HG03442 (cell line): ENCODE measurements at regions not wholly inside any gene's neighbourhood (a gene's known extent, or its start where the extent isn't known, plus 50 kb on each side); places are given as distances from the start of the nearest gene placed in this dataset.
"Not testable (repeated sequence)": the region's sequence is repeated elsewhere in the genome, so short reads cannot be mapped to it uniquely, and the experiment has no call there.

Experiments used
- ATAC-seq: cut with Tn5 transposase; IDR thresholded peaks from one replicate; pipeline ENCODE4 v1.9.1; 2021; ENCODE audit warnings: mild to moderate bottlenecking, moderate library complexity; ENCODE audit not compliant: unreplicated experiment

DNA sequence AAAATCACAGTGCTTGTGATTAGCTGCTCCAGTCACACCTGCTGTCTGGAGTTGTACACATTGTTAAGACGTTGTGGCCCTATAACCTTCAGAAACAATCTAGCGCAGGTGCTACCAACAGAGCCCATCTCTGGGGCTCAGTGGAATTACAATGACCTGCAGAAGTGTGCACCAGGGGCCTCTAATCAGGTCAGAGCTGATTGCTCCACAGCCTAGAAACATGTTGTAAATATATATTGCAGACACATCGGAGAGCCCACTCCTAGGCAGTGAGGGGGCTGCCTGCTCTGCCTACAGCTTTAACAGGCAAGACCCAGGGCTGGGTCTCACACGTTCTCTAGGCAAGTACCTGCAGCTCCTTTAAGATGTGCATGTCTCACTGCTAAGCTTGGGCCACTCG is 302.0 kb downstream of the SIPA1L2 start:
- ATAC-seq: no peak

DNA sequence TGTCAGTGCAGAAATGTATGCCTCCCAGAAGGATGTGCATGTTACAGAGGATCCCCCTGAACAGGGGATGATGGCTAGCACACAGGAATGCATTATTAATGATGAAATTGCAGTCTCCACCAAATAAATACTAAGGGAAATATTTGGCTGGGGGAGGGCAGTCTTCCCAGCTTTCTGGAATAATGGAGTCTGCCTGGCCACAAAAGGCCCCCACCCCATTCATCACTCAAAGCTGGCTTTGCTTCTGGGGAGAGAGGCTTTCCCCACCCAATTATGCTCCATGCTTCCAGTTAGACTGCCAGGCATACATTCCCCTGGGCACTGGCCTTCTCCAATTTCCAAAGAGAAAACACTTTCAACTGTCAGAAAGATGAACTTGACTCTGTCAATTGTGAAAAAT is 302.7 kb downstream of the SIPA1L2 start:
- ATAC-seq: no peak

DNA sequence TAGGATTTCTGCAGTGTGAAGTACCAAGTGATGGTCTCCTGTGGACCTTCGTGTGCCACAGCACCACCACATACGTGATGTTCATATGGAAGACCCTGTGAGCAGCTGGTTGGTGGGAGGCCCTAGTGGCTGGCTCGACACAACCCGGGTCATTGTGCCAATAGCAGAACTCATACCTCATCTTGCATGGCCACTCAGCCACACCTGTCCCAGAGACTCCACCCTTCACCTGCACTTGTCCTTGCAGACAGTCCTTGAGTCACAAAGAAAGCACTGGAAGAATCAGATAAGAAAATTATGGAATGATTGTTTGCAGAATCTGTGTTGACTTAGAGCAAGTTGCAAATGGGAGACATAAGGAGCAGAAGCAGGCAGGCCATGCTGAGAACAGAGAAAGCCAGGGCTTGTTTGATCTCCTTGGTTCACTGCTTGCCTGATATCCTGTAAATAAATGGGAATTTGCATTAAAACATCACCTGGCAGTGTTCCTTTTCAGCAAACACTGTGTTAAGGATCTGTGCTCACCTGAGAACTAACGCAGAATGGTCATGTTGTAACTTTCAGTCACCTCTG is 307.7 kb downstream of the SIPA1L2 start:
- ATAC-seq: no peak

DNA sequence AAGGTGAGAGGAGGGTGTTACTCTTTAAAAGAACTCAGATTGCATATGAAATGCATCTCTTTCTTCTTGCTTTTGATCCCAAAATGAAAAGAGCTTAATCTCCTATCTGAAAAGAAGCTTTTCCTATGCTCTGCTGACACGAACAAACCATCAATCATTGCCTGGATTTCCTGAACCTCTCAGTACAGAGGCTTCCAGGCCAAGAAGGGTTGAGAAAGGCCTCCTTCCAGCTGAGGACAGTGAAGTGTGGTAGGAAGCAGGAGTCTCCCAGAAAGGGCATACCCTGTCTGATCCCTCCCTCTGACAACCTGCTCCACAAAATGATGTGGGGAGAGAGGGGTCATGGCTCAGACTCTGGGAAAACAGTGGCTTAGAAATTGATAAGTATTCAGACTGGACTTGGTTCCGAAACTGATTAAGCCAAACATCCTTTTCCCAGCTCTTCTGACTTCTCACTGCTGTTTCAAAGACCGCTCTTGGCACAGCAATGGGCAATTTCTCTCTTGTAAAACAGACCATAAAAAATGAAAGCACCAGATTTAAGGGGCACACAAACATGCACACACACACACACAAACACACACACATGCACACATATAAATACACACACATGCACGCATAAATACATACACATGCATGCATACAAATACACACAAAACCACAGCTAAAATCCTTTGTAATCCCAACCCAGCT is 310.3 kb downstream of the SIPA1L2 start:
- ATAC-seq: no peak

DNA sequence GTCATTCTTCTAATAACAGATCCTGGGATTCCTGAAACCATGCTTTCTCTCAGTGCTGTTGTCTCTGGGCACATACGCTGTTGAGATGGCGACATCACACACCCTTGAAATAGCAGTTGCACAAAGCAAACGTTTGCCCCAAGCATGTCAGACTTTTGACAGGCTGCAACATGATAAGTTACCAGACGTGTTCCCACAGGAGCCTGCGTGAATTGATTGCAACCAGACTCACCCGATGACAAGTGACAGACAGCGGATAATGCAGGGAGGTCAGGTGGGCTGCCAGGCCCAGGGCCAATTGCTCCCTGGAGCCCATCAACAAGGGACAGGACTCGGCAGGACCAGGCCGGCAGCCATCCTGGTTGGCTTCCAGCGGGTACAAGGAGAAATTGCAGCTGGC is 310.9 kb downstream of the SIPA1L2 start:
- no peak for ATAC-seq

DNA sequence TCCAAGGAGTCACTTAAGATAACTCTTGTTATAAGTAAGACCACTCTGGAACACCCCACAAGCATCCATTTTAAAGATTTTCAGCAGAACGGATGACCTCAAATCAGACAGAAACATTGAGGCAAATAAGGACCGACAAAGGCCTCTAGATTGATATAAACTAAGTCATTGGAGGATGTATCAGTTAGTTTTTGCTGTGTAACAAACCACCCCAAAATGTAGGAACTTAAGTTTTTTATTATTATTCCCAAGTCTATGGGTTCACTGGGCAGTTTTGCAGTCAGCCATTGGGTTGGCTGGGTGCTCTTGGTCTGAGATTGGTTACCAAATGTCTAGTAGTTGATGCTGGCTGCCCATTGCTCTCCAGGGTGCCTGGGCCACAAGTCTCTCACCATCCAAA is 311.8 kb downstream of the SIPA1L2 start:
- ATAC-seq: no peak

DNA sequence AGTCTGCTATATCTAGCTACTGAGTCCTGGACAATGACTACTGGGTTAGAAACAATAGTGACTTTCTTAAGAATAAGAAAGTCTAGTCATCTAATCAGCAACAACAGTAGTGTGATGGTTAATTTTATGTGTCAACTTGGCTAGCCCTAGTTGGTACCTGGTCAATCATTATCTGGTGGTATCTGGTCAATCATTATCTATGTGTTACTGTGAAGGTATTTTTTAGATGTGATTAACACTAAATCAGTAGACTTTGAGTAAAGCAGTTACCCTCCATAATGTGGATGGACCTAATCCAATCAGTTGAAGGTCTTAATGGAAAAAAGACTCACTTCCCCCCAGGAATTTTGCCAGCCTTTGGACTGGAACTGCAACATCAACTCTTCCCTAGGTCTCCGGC is 312.6 kb downstream of the SIPA1L2 start:
- no peak for ATAC-seq

DNA sequence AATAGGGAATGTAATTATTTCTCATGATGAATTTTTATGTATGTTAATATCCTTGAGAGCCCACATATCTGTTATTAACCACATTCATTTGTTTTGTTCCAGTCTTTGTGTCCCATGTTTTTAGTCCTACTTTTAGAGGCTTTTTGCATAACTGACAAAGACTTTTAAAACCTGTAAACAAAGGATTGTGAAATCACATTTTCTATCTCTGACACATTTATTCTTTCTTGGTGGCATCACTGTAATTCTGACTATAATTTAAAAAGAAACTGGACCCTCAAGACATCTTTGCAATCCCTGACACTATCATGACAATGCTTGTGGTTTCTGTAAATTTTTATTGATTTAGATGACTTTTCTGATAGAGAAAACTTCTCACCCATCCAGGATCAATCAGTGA is 313.1 kb downstream of the SIPA1L2 start:
- no peak for ATAC-seq

DNA sequence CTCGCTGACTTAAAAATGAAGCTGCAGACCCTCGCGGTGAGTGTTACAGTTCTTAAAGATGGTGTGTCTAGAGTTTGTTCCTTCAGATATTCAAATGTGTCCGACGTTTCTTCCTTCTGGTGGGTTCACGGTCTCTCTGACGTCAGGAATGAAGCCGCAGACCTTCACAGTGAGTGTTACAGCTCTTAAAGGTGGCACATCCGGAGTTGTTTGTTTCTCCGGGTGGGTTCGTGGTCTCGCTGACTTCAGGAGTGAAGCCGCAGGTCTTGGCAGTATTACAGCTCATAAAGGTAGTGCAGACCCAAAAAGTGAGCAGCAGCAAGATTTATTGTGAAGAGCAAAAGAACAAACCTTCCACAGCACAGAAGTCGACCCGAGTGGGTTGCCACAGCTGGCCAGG is 316.1 kb downstream of the SIPA1L2 start:
- not testable (repeated sequence) for ATAC-seq

DNA sequence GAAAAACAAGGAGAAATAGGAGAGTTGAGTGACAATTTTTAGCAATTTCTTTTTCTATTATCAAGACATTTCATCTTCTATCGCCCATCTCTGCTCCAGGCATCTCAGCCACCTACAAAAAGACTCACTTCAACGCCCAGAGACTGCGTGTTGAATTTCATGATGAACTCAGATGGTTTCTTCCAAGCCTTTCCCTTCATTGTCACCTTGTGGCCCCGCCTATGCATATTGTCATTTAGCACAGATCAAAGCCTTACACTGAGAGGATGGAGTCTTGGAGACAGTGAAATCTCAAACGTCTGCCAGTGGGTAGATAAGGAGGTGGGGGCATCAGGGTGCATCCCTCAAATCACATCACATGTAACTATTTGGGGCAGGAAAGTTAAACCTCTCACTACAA is 319.4 kb downstream of the SIPA1L2 start:
- no peak for ATAC-seq

DNA sequence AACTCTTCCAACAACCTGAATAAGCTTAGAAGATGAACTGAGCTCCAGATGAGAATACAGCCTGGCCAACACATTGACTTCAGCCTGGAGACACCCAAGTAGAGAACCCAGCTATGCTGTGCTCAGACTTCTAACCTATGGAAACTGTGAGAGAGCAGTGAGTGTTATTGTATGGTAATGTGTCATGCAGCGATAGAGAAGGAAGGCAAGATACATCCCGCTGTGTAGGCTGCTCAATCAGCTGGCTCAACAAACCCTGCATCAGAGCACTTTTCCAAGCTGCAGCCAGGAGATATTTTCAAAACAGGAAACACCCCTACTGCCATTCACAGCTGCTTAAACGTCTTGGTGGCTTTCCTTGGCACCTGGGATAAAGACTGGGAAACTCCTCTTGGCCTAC is 321.3 kb downstream of the SIPA1L2 start:
- ATAC-seq: no peak

DNA sequence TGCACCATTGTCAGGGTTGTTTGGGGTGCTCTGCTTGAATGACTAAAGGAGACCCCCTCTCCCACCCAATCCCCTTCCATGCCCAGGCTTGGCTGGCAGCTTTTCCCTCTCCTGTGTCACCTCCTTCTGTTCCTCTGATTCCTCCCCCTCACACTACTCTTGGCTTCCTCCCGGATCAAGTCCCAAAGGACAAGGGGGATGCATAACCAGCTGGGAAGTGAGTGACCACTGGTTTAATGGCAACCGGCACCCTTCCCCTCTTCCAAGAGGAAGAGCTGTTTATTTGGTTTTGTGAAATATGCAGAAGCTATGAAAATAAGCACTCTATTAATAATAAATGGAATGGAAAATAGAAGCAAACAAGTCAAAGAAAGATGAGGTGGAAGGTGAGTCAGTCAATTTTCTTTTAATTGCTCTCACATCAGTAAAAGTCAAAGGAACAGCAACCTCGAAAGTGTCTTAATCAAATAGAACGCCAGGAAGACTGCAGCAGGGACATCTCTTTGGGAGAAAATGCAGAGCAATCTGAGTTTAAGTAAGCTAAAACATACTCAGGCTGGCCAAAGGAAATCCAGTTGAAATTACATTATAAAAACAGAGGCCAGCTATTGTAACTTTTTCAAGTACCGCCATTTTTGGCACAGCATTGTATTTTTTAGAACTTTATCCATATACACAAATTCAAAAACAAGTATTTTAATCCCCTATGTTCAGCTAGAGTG is 322.5 kb downstream of the SIPA1L2 start:
- ATAC-seq: no peak

DNA sequence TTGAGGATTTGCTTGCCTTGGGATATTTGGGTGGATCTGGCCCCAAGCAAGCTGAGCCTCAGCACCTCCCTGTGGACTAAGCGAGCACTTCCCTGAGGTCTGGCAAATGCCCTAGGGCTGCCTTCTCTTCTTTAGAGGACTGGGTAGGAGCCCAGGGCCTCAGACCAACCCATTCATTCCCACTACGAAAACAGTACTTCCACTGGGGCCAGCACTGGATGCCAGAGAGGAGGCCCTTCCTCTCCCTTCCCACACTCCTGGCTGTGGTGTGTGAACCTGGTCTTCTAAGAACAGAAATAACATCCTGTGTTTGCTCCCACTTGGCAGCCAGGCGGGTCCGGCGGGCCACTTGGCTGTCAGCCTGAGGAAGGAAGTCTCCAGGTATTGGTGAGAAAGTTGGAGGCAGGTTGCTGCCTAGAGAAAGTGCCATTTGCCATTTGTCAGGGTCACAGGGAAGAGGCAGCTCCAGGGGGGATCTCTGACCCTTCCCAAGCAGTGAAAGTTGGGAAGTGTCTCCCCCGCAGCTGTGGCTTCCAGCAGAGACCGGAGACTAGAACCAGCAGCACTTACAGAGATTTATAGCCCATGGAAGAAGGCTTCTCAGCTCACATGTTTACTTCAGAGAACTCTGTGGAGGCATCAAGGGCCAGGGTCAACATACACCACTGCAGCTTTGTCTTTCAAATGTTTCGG is 323.5 kb downstream of the SIPA1L2 start:
- ATAC-seq: no peak

DNA sequence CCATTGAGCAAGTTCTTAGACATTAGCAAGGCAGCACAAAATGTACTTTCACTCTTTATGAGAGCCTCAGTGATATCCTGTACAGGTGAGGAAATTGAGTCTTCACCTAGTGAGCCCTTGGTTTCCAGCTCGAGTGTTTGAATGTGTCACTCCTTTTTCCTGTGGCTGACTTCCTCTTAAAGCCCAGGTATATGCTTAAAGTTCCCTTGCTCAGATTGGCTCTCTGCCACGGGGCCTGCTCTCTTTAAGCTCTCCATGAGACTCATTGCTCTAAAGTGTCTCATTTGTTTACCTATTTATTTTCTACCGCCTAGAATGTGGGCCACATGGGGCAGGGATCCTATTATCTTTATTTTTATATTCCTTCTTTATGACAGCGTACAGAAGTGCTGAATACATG is 324.9 kb downstream of the SIPA1L2 start:
- ATAC-seq: no peak

DNA sequence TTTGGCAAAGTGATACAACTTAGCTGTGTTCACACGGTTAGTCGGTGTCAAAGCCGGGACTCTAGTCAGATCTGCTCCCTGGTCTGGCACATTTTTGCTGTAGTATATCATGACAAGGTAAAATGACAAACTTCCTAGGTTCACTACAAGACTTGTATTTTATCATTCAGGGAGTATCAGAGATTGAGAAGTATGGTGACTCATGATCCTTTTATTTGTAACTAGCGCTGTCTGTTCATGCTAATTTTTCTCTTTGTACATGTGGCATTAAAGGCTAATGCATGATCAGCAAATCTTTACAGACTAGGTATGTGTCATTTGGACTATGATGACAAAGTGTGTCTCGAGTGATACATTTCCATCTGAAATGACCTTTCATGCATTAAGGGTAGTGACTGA is 326.7 kb downstream of the SIPA1L2 start:
- no peak for ATAC-seq

DNA sequence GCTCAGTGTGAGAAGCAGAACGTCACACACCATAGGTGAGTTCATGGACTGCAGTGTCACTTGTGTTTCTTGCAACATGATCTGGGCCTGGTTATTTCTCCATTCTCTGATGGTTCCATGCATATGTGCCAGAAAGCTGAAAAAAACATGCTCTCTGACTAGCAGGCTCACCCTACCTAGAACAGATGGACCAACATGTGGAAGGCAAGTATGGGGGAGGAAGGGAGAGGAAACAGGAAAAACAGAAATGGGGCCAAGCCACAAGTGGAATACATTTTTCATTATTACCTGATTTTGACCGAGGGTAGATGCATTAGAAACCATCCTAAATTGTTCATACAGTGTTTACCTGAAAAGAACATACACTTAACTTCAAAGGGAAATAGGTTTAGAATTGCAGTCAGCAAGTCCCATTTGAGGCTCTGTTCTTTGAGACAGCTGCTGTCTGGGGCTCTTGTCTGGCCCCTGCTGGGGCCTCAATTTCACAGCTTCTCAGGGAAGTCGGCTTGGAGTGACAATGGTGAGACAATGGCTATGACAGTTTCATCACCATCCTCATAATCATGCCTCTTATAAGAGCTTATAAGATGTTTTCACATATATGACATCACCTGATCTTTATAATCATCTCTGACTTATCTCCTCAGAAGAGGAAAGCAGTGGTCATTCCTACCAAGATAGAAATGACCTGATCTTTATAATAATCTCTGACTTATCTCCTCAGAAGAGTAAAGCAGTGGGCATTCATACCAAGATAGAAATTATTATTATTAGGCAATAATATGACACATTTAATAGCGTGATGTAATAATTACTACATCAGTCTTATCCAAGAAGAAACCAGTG is 327.3 kb downstream of the SIPA1L2 start:
- ATAC-seq: no peak

DNA sequence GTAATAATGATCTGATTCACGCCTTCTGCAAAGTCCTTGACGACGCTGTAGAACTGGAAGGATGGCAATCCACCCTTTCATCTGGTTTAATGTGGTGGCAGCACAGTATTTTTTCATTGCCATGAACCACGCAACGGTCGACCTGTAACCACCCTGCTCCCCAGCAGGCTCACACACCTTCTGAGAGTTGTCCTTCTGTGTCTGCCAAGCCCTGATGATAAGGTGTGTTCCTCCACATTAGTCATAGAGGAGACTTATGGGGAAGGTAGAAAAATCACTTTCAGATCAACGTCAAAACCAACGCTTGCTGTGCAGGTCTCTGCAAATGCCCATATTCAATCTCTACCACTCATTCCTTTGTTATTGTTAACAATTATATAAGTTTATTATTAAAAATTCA is 328.7 kb downstream of the SIPA1L2 start:
- no peak for ATAC-seq

DNA sequence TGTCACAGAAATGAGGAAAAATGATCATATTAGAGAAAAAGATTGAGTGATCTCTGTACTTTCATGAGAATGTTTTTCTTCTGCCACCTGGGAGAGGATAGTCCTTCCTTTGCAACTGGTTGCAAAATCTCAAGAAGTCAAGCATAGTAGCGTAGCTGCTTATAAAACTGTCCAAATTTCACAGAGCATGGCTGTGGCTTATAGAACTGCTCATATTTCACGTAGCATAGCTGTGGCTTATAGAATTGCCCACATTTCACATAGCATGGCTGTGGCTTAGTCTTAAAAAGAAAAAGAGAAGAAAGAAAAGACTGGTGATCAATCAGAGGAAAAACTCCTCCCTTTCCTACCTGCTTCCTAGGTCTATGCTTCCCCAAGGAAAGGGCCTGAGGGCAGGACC is 329.5 kb downstream of the SIPA1L2 start:
- no peak for ATAC-seq

DNA sequence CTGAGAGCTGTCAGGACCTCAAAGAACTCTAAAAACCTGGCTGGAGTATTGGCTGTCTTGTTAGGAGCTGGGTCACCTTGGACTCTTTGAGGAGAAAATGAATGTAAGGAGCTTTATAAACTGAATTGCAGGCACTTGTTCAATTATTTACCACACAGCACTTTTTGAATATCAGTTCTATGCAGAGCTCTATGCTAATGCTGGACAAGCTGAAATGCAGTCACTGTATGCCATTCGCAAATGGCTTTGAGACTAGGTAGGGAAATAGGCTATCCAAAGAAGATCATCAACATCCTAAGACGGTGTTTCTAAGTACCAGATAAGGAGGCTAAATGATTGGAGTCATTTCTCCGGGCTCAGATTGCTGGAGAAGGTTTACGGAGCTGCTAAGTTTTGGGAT is 333.5 kb downstream of the SIPA1L2 start:
- no peak for ATAC-seq

DNA sequence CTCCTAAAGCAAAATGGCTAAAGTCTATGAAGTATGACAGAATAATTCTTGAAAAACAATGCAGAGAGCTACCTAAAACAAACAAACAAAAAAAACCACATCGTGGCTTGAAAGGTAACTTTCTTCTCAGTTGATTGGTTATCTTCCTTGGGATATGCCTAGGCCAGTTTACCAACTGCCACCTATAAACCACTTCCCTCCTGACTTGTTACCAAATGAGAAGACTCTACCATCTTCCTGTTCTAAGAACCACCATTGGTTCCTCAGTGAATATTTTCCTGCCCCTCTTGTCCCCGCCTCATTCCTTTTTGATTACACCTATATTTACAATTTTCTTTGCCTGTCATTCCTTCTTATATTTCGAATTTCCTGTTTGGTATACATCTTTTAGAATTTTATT is 336.6 kb downstream of the SIPA1L2 start:
- no peak for ATAC-seq

DNA sequence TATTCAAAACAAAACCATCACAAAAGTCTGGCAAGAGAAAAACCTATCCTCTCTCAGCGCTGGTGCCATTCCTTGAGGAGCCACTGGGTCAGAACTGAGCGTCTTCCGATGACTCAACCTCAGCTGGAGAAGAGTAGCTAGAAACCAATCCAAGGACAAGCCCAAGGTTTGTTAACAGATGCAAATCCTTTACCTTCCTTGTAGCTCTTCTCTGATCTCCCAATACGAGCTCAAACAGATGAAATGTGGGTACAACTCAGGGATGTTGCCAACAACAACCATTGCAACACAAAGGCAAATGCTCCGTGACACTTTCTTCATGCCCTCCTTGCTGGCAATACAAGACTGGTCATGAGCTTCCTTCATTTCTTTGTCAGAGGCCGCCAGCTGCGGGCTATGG is 337.1 kb downstream of the SIPA1L2 start:
- no peak for ATAC-seq
